A673 (cell line): ENCODE measurements at regions not wholly inside any gene's neighbourhood (a gene's known extent, or its start where the extent isn't known, plus 50 kb on each side); places are given as distances from the start of the nearest gene placed in this dataset.

ENCODE experiments used
- BruUV-seq: library from RNA; stranded (reverse); fragments of 400-500 nt; replicated peaks from 2 replicates; lab custom pipeline; 2021; lab: Mats Ljungman, UMichigan
- CTCF ChIA-PET: fragments of 300-600 bp; sonication (Branson Sonifier 250); formaldehyde crosslinking; loops from one replicate; lab custom pipeline; 2022; ENCODE audit warnings: antibody characterized with exemption; lab: Charles Lee
- POLR2A ChIA-PET: fragments of 300-600 bp; sonication (Branson Sonifier 250); formaldehyde crosslinking; loops from one replicate; lab custom pipeline; 2022; ENCODE audit warnings: antibody characterized with exemption; ENCODE audit not compliant: low non-redundant PET; lab: Charles Lee
- DNase-seq: peaks from one replicate; pipeline ENCODE4 v3.0.0-alpha.2; 2015; ENCODE audit warnings: low spot score
- H3K27ac ChIP-seq: fragments of 200-600 bp; sonication (generic); 2 replicates; pipeline ENCODE4 v1.5.1; 2016; ENCODE audit warnings: mixed run types, low read depth, mild to moderate bottlenecking, mixed read lengths, antibody characterized with exemption, low read length; ENCODE audit not compliant: poor library complexity, severe bottlenecking
- H3K27me3 ChIP-seq: fragments of 200-600 bp; sonication (generic); replicated peaks from 2 replicates; pipeline ENCODE4 v1.6.1; 2017; ENCODE audit warnings: mixed run types, low read depth, mild to moderate bottlenecking, mixed read lengths, antibody characterized with exemption, low read length; ENCODE audit not compliant: insufficient read depth, poor library complexity
- H3K36me3 ChIP-seq: fragments of 200-600 bp; sonication (generic); 2 replicates; pipeline ENCODE4 v1.6.1; 2016; ENCODE audit warnings: mixed run types, mild to moderate bottlenecking, mixed read lengths, antibody characterized with exemption, low read length; ENCODE audit not compliant: insufficient read depth, poor library complexity, severe bottlenecking
- H3K4me1 ChIP-seq: fragments of 200-600 bp; sonication (generic); 2 replicates; pipeline ENCODE4 v1.6.1; 2017; ENCODE audit warnings: mixed run types, mild to moderate bottlenecking, mixed read lengths, antibody characterized with exemption, low read length; ENCODE audit not compliant: insufficient read depth, poor library complexity, severe bottlenecking
- H3K4me3 ChIP-seq: fragments of 200-600 bp; sonication (generic); 2 replicates; pipeline ENCODE4 v1.5.1; 2016; ENCODE audit warnings: low read depth, mixed run types, mild to moderate bottlenecking, mixed read lengths, low read length; ENCODE audit not compliant: poor library complexity, severe bottlenecking
- H3K9me3 ChIP-seq: fragments of 200-600 bp; sonication (generic); 2 replicates; pipeline ENCODE4 v1.6.1; 2016; ENCODE audit warnings: mixed run types, low read depth, mild to moderate bottlenecking, mixed read lengths, antibody characterized with exemption, low read length; ENCODE audit not compliant: poor library complexity, severe bottlenecking
- EZH2 ChIP-seq: fragments of 200-600 bp; sonication (generic); IDR thresholded peaks from 2 replicates; pipeline ENCODE4 v1.6.1; 2017; ENCODE audit warnings: borderline replicate concordance, low read depth, mild to moderate bottlenecking, mixed read lengths, antibody characterized with exemption, low read length; ENCODE audit not compliant: poor library complexity, severe bottlenecking
- intact Hi-C: fragments of 100-400 bp; cut with micrococcal nuclease; formaldehyde crosslinking; loops from one replicate; pipeline ENCODE4 v1.10.0; 2022; ENCODE audit not compliant: unreplicated experiment
- TF ChIP-seq, protein P1 (sequence below): fragments of 300-800, 200-600 bp; sonication (generic); conservative IDR thresholded peaks from 2 replicates; pipeline ENCODE4 v1.5.1; 2017; ENCODE audit warnings: low read depth, mild to moderate bottlenecking, antibody characterized with exemption, low read length, moderate library complexity, mixed read lengths

DNA sequence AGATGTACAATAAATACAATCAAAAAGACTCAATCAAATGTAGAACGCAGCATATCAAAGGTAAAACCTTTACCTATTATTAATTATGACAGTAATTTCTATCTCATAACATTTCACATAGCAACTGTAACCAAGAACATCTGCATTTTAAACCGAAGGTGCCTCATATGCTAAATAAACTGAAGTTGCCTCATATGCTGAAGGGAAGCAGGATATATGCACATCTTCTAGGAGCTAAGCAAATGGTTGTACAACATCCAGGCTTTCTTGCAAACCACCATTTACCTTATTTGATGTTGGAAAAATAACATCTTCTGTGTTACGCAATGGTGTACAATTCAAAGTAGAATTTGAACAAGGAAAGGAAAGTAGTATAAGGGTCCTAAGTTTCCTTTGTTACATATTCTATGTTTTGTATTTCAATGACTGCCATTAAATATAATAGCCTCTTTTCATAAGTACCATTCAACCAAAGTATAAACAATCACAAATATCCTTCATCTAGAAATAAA is 145.9 kb downstream of the SATB1 start:
- Histone ChIP-seq H3K36me3 (no peaks in the 10 kb centered on the region), H3K4me3 (no peak overlapping the region), H3K27me3 (peaks cover 3% of the 10 kb centered on the region), H3K27ac (no peak overlapping the region), H3K9me3 (no peaks in the 10 kb centered on the region), H3K4me1 (no peaks in the 10 kb centered on the region)
- BruUV-seq: no TSS peak
- DNase-seq: no peak
- intact Hi-C loops: no loop called here
- CTCF ChIA-PET: no interaction called here
- TF ChIP-seq, protein P1, sequence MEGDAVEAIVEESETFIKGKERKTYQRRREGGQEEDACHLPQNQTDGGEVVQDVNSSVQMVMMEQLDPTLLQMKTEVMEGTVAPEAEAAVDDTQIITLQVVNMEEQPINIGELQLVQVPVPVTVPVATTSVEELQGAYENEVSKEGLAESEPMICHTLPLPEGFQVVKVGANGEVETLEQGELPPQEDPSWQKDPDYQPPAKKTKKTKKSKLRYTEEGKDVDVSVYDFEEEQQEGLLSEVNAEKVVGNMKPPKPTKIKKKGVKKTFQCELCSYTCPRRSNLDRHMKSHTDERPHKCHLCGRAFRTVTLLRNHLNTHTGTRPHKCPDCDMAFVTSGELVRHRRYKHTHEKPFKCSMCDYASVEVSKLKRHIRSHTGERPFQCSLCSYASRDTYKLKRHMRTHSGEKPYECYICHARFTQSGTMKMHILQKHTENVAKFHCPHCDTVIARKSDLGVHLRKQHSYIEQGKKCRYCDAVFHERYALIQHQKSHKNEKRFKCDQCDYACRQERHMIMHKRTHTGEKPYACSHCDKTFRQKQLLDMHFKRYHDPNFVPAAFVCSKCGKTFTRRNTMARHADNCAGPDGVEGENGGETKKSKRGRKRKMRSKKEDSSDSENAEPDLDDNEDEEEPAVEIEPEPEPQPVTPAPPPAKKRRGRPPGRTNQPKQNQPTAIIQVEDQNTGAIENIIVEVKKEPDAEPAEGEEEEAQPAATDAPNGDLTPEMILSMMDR: no peak
- no peak for TF ChIP-seq EZH2
- POLR2A ChIA-PET: no interaction called here

DNA sequence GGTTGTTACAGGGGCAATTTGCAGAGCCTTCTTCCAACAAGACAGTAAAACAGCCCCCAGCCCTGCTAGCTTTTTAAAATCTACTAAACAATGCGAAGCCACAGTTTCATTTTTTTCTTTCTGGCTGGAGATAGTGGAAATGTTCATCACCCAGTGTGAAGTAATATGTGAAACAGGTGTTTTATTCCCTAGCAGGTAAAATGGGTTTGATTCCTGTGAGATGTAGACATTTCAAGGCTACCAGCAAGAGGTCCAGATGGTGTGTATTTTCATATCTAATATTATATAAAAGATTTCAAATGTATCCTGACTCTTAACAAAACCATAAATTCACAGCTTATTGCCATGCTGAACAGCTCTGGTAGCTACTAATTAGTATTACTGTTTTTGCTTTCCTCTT is 160.3 kb downstream of the SATB1 start:
- POLR2A ChIA-PET: no interaction called here
- no TSS peak for BruUV-seq
- Histone ChIP-seq H3K36me3 (no peaks in the 10 kb centered on the region), H3K9me3 (no peaks in the 10 kb centered on the region), H3K4me1 (no peaks in the 10 kb centered on the region), H3K27ac (no peak overlapping the region), H3K4me3 (no peak overlapping the region), H3K27me3 (peaks cover 8% of the 10 kb centered on the region)
- no peak for TF ChIP-seq EZH2
- TF ChIP-seq, protein P1: no peak
- CTCF ChIA-PET: interaction anchor here (0.6 kb wide), 1 partner anchor 182 kb away, joined by 3 read pairs; no protein-coding TSS in a partner anchor
- intact Hi-C loops: no loop called here
- no peak for DNase-seq

DNA sequence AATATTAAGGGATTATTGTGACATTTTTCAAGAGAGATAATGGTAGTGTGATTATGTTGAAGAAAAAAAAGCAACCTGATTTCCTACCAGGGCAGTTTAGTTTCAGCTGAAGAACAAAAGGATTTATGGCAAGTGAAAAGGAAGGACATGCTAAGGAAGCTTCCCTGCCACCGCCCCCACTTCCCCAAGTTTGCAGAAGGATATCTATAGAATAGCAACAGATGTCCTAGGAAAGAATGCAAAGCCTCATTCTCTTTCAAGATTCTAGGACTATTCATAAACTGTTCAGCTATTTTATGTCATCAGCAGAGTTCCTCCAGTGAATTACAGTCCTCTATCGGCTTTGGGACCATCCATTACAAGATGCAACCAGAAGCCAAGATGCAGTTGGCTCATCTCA is 160.8 kb downstream of the SATB1 start:
- POLR2A ChIA-PET: no interaction called here
- intact Hi-C loops: no loop called here
- CTCF ChIA-PET: no interaction called here
- H3K4me3 ChIP-seq: no peak overlapping the region
- H3K27me3 ChIP-seq: peaks cover 5% of the 10 kb centered on the region
- no peak overlapping the region for H3K27ac ChIP-seq
- no TSS peak for BruUV-seq
- no peak for DNase-seq
- no peaks in the 10 kb centered on the region for H3K9me3 ChIP-seq
- no peak for TF ChIP-seq EZH2
- TF ChIP-seq, protein P1: no peak
- no peaks in the 10 kb centered on the region for H3K36me3 ChIP-seq
- H3K4me1 ChIP-seq: no peaks in the 10 kb centered on the region
